ENCODE measurements at regions not wholly inside any gene's neighbourhood (a gene's known extent, or its start where the extent isn't known, plus 50 kb on each side); places are given as distances from the start of the nearest gene placed in this dataset.

DNA sequence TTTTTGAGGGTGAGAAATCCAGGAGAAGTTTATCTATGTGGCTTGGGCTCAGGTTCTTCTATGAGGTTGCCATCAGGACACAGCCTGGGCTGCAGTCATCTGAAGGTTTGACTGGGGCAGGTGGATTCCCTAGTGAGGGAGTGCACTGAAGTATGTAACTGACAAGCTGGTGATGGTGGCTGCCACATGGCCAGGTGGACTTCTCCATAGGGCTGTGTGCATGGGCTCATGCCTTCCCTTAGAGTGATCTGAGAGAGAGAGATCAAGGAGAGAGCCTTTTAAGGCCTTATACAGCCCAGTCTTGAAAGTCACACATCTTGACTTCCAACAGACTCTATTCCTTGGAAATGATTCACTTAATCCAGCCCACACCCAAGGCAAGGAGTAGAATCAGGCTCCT lies 266.6 kb upstream of the PITRM1 start:
- Histone ChIP-seq H3K9me1 (replicated peaks; ENCODE audit: control insufficient read depth, extremely low read depth, insufficient read depth, low read length) (no peaks in the 10 kb centered on the region), H3K36me3 (ENCODE audit: control insufficient read depth in 2 of 2, extremely low read depth in 1 of 2, insufficient read depth in 2 of 2, low read length in 2 of 2) (no peaks in the 10 kb centered on the region), H3K9ac (replicated peaks; ENCODE audit: extremely low read depth, insufficient read depth, low read length) (no peak overlapping the region), H4K20me1 (replicated peaks; ENCODE audit: control insufficient read depth, extremely low read depth, insufficient read depth, low read length) (no peaks in the 10 kb centered on the region), H3K27me3 (ENCODE audit: control insufficient read depth in 2 of 2, insufficient read depth in 2 of 2, low read length in 2 of 2) (no peaks in the 10 kb centered on the region), H2AFZ (ENCODE audit: low read depth, low read length) (no peak overlapping the region), H3K4me2 (ENCODE audit: insufficient read depth, low read length) (no peak overlapping the region), H3K4me3 (replicated peaks in 1 of 3; ENCODE audit: insufficient read depth in 1 of 3, low read depth in 1 of 3, low read length in 3 of 3) (no peak overlapping the region), H3K4me1 (ENCODE audit: control insufficient read depth, extremely low read depth, insufficient read depth, low read length) (peaks cover 13% of the 10 kb centered on the region), H3K9me3 (replicated peaks; ENCODE audit: control insufficient read depth, insufficient read depth, low read length) (no peaks in the 10 kb centered on the region), H3K79me2 (ENCODE audit: control insufficient read depth, insufficient read depth, low read length) (no peaks in the 10 kb centered on the region), H3K27ac (ENCODE audit: insufficient read depth, low read depth, low read length) (no peak overlapping the region)
- DNase-seq (ENCODE audit: low read depth, low spot score) (no peak), FAIRE-seq (no peak)
- CTCF ChIA-PET = interaction anchor here (0.5 kb wide), 1 partner anchor 138 kb away, joined by 3 read pairs; no protein-coding TSS in a partner anchor
- POLR2A ChIA-PET = no interaction called here
- intact Hi-C loops (cut with micrococcal nuclease) = no loop called here
- no TSS peak for BruUV-seq (replicated peaks)
- dilution Hi-C loops (cut with MboI; ENCODE audit: extremely low pct_ligation_motif_present, low sequenced_read_pairs) = no loop called here
- no peak for TF ChIP-seq EZH2 (IDR thresholded peaks at IDR 0.05; ENCODE audit: borderline replicate concordance, low read depth, low read length, severe bottlenecking)
- TF ChIP-seq, protein P1, sequence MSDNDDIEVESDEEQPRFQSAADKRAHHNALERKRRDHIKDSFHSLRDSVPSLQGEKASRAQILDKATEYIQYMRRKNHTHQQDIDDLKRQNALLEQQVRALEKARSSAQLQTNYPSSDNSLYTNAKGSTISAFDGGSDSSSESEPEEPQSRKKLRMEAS (IDR thresholded peaks at IDR 0.05; ENCODE audit: insufficient read depth, insufficient read length) = no peak
- no peak for TF ChIP-seq FOS (IDR thresholded peaks at IDR 0.05; ENCODE audit: borderline replicate concordance, insufficient read depth, low read length)
- TF ChIP-seq JUN (IDR thresholded peaks at IDR 0.05; ENCODE audit: borderline replicate concordance, insufficient read depth, insufficient read length, low read depth) = no peak
- no peak for TF ChIP-seq POLR2A (IDR thresholded peaks at IDR 0.05; ENCODE audit: low read depth, low read length)
- TF ChIP-seq MYC (IDR thresholded peaks at IDR 0.05; ENCODE audit: low read depth, low read length) = no peak

DNA sequence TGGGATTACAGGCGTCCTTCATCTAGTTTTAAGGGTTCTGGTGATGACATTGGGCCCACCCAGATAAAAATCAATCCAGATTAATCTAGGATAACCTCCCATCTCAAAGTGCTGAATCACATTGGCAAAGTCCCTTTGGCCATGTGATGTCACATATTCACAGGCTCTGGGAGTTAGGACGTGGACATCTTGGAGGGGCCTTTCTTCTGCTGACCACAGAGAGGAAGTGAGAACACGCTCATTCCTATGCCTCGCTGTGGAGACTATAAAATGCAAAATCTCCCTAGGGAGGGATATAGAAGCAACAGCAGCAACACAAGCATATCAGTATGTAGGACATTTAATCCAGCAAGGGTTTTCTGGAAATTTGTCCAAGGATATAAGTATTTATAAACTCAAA lies 266.0 kb upstream of the PITRM1 start:
- H3K27ac ChIP-seq (ENCODE audit: insufficient read depth, low read depth, low read length) = no peak overlapping the region
- dilution Hi-C loops (cut with MboI; ENCODE audit: extremely low pct_ligation_motif_present, low sequenced_read_pairs) (no loop called here), intact Hi-C loops (cut with micrococcal nuclease) (no loop called here)
- H2AFZ ChIP-seq (ENCODE audit: low read depth, low read length) = no peak overlapping the region
- no peaks in the 10 kb centered on the region for H3K9me3 ChIP-seq (replicated peaks; ENCODE audit: control insufficient read depth, insufficient read depth, low read length)
- no peaks in the 10 kb centered on the region for H3K27me3 ChIP-seq (ENCODE audit: control insufficient read depth in 2 of 2, insufficient read depth in 2 of 2, low read length in 2 of 2)
- CTCF ChIA-PET = no interaction called here
- no peak for DNase-seq (ENCODE audit: low read depth, low spot score)
- H3K9ac ChIP-seq (replicated peaks; ENCODE audit: extremely low read depth, insufficient read depth, low read length) = no peak overlapping the region
- H3K4me3 ChIP-seq (replicated peaks in 1 of 3; ENCODE audit: insufficient read depth in 1 of 3, low read depth in 1 of 3, low read length in 3 of 3) = no peak overlapping the region
- no peaks in the 10 kb centered on the region for H3K9me1 ChIP-seq (replicated peaks; ENCODE audit: control insufficient read depth, extremely low read depth, insufficient read depth, low read length)
- peaks cover 13% of the 10 kb centered on the region for H3K4me1 ChIP-seq (ENCODE audit: control insufficient read depth, extremely low read depth, insufficient read depth, low read length)
- TF ChIP-seq MYC (IDR thresholded peaks at IDR 0.05; ENCODE audit: low read depth, low read length) (no peak), EZH2 (IDR thresholded peaks at IDR 0.05; ENCODE audit: borderline replicate concordance, low read depth, low read length, severe bottlenecking) (no peak), POLR2A (IDR thresholded peaks at IDR 0.05; ENCODE audit: low read depth, low read length) (no peak), FOS (IDR thresholded peaks at IDR 0.05; ENCODE audit: borderline replicate concordance, insufficient read depth, low read length) (no peak), GATA2 (IDR thresholded peaks at IDR 0.05; ENCODE audit: insufficient read depth, insufficient read length, low read depth, low read length) (no peak), POLR2AphosphoS5 (IDR thresholded peaks at IDR 0.05; ENCODE audit: insufficient read depth, low read depth, low read length) (no peak), JUN (IDR thresholded peaks at IDR 0.05; ENCODE audit: borderline replicate concordance, insufficient read depth, insufficient read length, low read depth) (no peak)
- TF ChIP-seq, protein P2, sequence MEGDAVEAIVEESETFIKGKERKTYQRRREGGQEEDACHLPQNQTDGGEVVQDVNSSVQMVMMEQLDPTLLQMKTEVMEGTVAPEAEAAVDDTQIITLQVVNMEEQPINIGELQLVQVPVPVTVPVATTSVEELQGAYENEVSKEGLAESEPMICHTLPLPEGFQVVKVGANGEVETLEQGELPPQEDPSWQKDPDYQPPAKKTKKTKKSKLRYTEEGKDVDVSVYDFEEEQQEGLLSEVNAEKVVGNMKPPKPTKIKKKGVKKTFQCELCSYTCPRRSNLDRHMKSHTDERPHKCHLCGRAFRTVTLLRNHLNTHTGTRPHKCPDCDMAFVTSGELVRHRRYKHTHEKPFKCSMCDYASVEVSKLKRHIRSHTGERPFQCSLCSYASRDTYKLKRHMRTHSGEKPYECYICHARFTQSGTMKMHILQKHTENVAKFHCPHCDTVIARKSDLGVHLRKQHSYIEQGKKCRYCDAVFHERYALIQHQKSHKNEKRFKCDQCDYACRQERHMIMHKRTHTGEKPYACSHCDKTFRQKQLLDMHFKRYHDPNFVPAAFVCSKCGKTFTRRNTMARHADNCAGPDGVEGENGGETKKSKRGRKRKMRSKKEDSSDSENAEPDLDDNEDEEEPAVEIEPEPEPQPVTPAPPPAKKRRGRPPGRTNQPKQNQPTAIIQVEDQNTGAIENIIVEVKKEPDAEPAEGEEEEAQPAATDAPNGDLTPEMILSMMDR (IDR thresholded peaks at IDR 0.05; ENCODE audit: extremely low read depth in 1 of 2, insufficient read depth in 1 of 2, low read depth in 1 of 2, low read length in 2 of 2) = no peak
- TF ChIP-seq, protein P1 (IDR thresholded peaks at IDR 0.05; ENCODE audit: insufficient read depth, insufficient read length) = no peak
- BruUV-seq (replicated peaks) = no TSS peak
- no peaks in the 10 kb centered on the region for H4K20me1 ChIP-seq (replicated peaks; ENCODE audit: control insufficient read depth, extremely low read depth, insufficient read depth, low read length)
- no peaks in the 10 kb centered on the region for H3K36me3 ChIP-seq (ENCODE audit: control insufficient read depth in 2 of 2, extremely low read depth in 1 of 2, insufficient read depth in 2 of 2, low read length in 2 of 2)
- no peak for FAIRE-seq
- POLR2A ChIA-PET = no interaction called here
- H3K79me2 ChIP-seq (ENCODE audit: control insufficient read depth, insufficient read depth, low read length) = no peaks in the 10 kb centered on the region
- H3K4me2 ChIP-seq (ENCODE audit: insufficient read depth, low read length) = no peak overlapping the region
